Left ventricle myocardium inferior (tissue), 1 donor: ENCODE measurements at regions not wholly inside any gene's neighbourhood (a gene's known extent, or its start where the extent isn't known, plus 50 kb on each side); places are given as distances from the start of the nearest gene placed in this dataset.

Source experiments
- DNase-seq: peaks from one replicate; pipeline ENCODE4 v3.0.0-alpha.2; 2020
- H3K27ac ChIP-seq: fragments of 200-600 bp; replicated peaks from 2 replicates; pipeline ENCODE4 v1.8.0; 2021
- H3K27me3 ChIP-seq: fragments of 200-600 bp; 2 replicates; pipeline ENCODE4 v1.8.0; 2021; ENCODE audit warnings: low read depth
- H3K36me3 ChIP-seq: fragments of 200-600 bp; 2 replicates; pipeline ENCODE4 v1.8.0; 2021
- H3K4me1 ChIP-seq: fragments of 200-600 bp; 2 replicates; pipeline ENCODE4 v1.8.0; 2021
- H3K4me3 ChIP-seq: fragments of 200-600 bp; 2 replicates; pipeline ENCODE4 v1.8.0; 2021; ENCODE audit warnings: mild to moderate bottlenecking, moderate library complexity
- H3K9me3 ChIP-seq: fragments of 200-600 bp; replicated peaks from 2 replicates; pipeline ENCODE4 v1.8.0; 2021
- CTCF ChIP-seq: fragments of 200-600 bp; IDR thresholded peaks from 2 replicates; pipeline ENCODE4 v1.8.0; 2021; ENCODE audit warnings: antibody characterized with exemption, mild to moderate bottlenecking, borderline replicate concordance
- intact Hi-C: fragments of 100-400 bp; cut with micrococcal nuclease; formaldehyde crosslinking; loops from one replicate; pipeline ENCODE4 v1.11.0; 2022
- donor health status: DM: no; HTN: yes; CAD: no; lungs with severe emphysema.

- Histone ChIP-seq H3K27me3 (peaks cover 10% of the 10 kb centered on the region), H3K4me3 (no peak overlapping the region), H3K36me3 (no peaks in the 10 kb centered on the region), H3K27ac (no peak overlapping the region), H3K4me1 (no peaks in the 10 kb centered on the region), H3K9me3 (no peaks in the 10 kb centered on the region)
- DNase-seq = no peak
- intact Hi-C loops = no loop called here
- TF ChIP-seq CTCF = no peak
Observed at GRCh38 chr10:9297580-9297979, 1243.1 kb downstream of the GATA3 start.

GRCh38 chr10:9299966-9300365 lies 1245.5 kb downstream of the GATA3 start:
- H3K27me3 ChIP-seq = peaks cover 5% of the 10 kb centered on the region
- intact Hi-C loops = loop anchor here (10.0 kb wide), 1 partner anchor 1425 kb away; no protein-coding TSS in a partner anchor

GRCh38 chr10:9301148-9301547 lies 1246.7 kb downstream of the GATA3 start:
- intact Hi-C loops = loop anchor here (10.0 kb wide), 1 partner anchor 1426 kb away; no protein-coding TSS in a partner anchor
- no peaks in the 10 kb centered on the region for H3K36me3 ChIP-seq
- H3K4me1 ChIP-seq = no peaks in the 10 kb centered on the region
- no peak overlapping the region for H3K27ac ChIP-seq
- no peaks in the 10 kb centered on the region for H3K9me3 ChIP-seq
- H3K27me3 ChIP-seq = peaks cover 7% of the 10 kb centered on the region
- TF ChIP-seq CTCF = no peak
- DNase-seq = no peak
- no peak overlapping the region for H3K4me3 ChIP-seq

More at GRCh38 chr10:9299966-9300365, 1245.5 kb downstream of the GATA3 start:
- Histone ChIP-seq H3K4me3 (no peak overlapping the region), H3K9me3 (no peaks in the 10 kb centered on the region), H3K4me1 (no peaks in the 10 kb centered on the region), H3K36me3 (no peaks in the 10 kb centered on the region), H3K27ac (no peak overlapping the region)
- no peak for TF ChIP-seq CTCF
- DNase-seq = no peak

- H3K4me1 ChIP-seq = no peaks in the 10 kb centered on the region
- no peaks in the 10 kb centered on the region for H3K36me3 ChIP-seq
- H3K4me3 ChIP-seq = no peak overlapping the region
- H3K27me3 ChIP-seq = peaks cover 11% of the 10 kb centered on the region
- DNase-seq = no peak
- H3K9me3 ChIP-seq = no peaks in the 10 kb centered on the region
- TF ChIP-seq CTCF = no peak
- intact Hi-C loops = loop anchor here (10.0 kb wide), 1 partner anchor 1427 kb away; no protein-coding TSS in a partner anchor
- no peak overlapping the region for H3K27ac ChIP-seq
Observed at GRCh38 chr10:9301554-9301953, 1247.1 kb downstream of the GATA3 start.

GRCh38 chr10:9302140-9302746 lies 1247.8 kb downstream of the GATA3 start:
- H3K9me3 ChIP-seq = no peaks in the 10 kb centered on the region
- H3K4me1 ChIP-seq = no peaks in the 10 kb centered on the region
- intact Hi-C loops = loop anchor here (10.0 kb wide), 1 partner anchor 1427 kb away; no protein-coding TSS in a partner anchor
- no peaks in the 10 kb centered on the region for H3K36me3 ChIP-seq
- peaks cover 13% of the 10 kb centered on the region for H3K27me3 ChIP-seq
- no peak overlapping the region for H3K27ac ChIP-seq
- no peak for DNase-seq
- no peak overlapping the region for H3K4me3 ChIP-seq
- TF ChIP-seq CTCF = peak; percentile 50
